ENCODE measurements at regions not wholly inside any gene's neighbourhood (a gene's known extent, or its start where the extent isn't known, plus 50 kb on each side); places are given as distances from the start of the nearest gene placed in this dataset.

GRCh38 chr18:54736981-54737380, 91.3 kb upstream of the RAB27B start:
- Mint-ChIP-seq H3K4me3 (no peak overlapping the region), H3K27ac (no peak overlapping the region), H3K27me3 (ENCODE audit: insufficient read depth) (no peaks in the 10 kb centered on the region), H3K9me3 (peaks cover 4% of the 10 kb centered on the region; the same call in 1 of the 2 replicates), H3K4me1 (ENCODE audit: low read depth) (peaks cover 70% of the 10 kb centered on the region), H3K36me3 (ENCODE audit: low read depth) (peaks cover 5% of the 10 kb centered on the region; the same call in 1 of the 2 replicates)
- no peak for DNase-seq
- TF ChIP-seq CTCF (IDR thresholded peaks at IDR 0.05): no peak

- peak; percentile 57 for DNase-seq
- Mint-ChIP-seq H3K36me3 (ENCODE audit: low read depth) (peaks cover 5% of the 10 kb centered on the region; the same call in 1 of the 2 replicates), H3K9me3 (peaks cover 4% of the 10 kb centered on the region; the same call in 1 of the 2 replicates), H3K4me3 (no peak overlapping the region; the same call in 1 of the 2 replicates), H3K27me3 (ENCODE audit: insufficient read depth) (no peaks in the 10 kb centered on the region; the same call in 1 of the 2 replicates), H3K4me1 (ENCODE audit: low read depth) (peaks cover 80% of the 10 kb centered on the region), H3K27ac (no peak overlapping the region; the same call in 1 of the 2 replicates)
- no peak for TF ChIP-seq CTCF (IDR thresholded peaks at IDR 0.05)
Observed at GRCh38 chr18:54737986-54738385, 90.3 kb upstream of the RAB27B start.

GRCh38 chr18:54739476-54739875, 88.8 kb upstream of the RAB27B start:
- Mint-ChIP-seq H3K9me3 (peaks cover 4% of the 10 kb centered on the region; the same call in 1 of the 2 replicates), H3K36me3 (ENCODE audit: low read depth) (peaks cover 5% of the 10 kb centered on the region; the same call in 1 of the 2 replicates), H3K4me3 (no peak overlapping the region), H3K27ac (no peak overlapping the region), H3K4me1 (ENCODE audit: low read depth) (peaks cover 75% of the 10 kb centered on the region), H3K27me3 (ENCODE audit: insufficient read depth) (no peaks in the 10 kb centered on the region; the same call in 1 of the 2 replicates)
- no peak for TF ChIP-seq CTCF (IDR thresholded peaks at IDR 0.05)
- DNase-seq: no peak

- peak overlapping the region; percentile 20 for H3K27ac Mint-ChIP-seq
- DNase-seq: peak; percentile 42
- no peak overlapping the region for H3K4me3 Mint-ChIP-seq
Observed at GRCh38 chr18:54740136-54740846, 88.0 kb upstream of the RAB27B start.

GRCh38 chr18:54742120-54742519, 86.2 kb upstream of the RAB27B start:
- H3K27me3 Mint-ChIP-seq (ENCODE audit: insufficient read depth): no peaks in the 10 kb centered on the region; the same call in 1 of the 2 replicates
- DNase-seq: no peak
- peaks cover 66% of the 10 kb centered on the region for H3K4me1 Mint-ChIP-seq (ENCODE audit: low read depth)
- H3K4me3 Mint-ChIP-seq: no peak overlapping the region
- TF ChIP-seq CTCF (IDR thresholded peaks at IDR 0.05): no peak
- H3K27ac Mint-ChIP-seq: peak overlapping the region; percentile 22; the same call in 1 of the 2 replicates
- peaks cover 5% of the 10 kb centered on the region; the same call in 1 of the 2 replicates for H3K36me3 Mint-ChIP-seq (ENCODE audit: low read depth)
- peaks cover 4% of the 10 kb centered on the region; the same call in 1 of the 2 replicates for H3K9me3 Mint-ChIP-seq

More at GRCh38 chr18:54740136-54740846, 88.0 kb upstream of the RAB27B start:
- peaks cover 75% of the 10 kb centered on the region for H3K4me1 Mint-ChIP-seq (ENCODE audit: low read depth)
- TF ChIP-seq CTCF (IDR thresholded peaks at IDR 0.05): no peak
- H3K9me3 Mint-ChIP-seq: peaks cover 4% of the 10 kb centered on the region; the same call in 1 of the 2 replicates
- H3K27me3 Mint-ChIP-seq (ENCODE audit: insufficient read depth): no peaks in the 10 kb centered on the region; the same call in 1 of the 2 replicates
- peaks cover 5% of the 10 kb centered on the region; the same call in 1 of the 2 replicates for H3K36me3 Mint-ChIP-seq (ENCODE audit: low read depth)

Measured in HFFc6 (cell line).